Lower leg skin (tissue), 4 donors: ENCODE measurements at regions not wholly inside any gene's neighbourhood (a gene's known extent, or its start where the extent isn't known, plus 50 kb on each side); places are given as distances from the start of the nearest gene placed in this dataset.
"Not testable (repeated sequence)": the region's sequence is repeated elsewhere in the genome, so short reads cannot be mapped to it uniquely, and the experiment has no call there.

Source experiments
- DNase-seq, 2 donors: peaks; one replicate each; pipeline ENCODE4 v3.0.0-alpha.2; 2019; ENCODE audit warnings: low spot score in 2 of 2
- H3K4me3 ChIP-seq: fragments of 200-600 bp; sonication (generic); 2 replicates; pipeline ENCODE4 v1.5.1; 2017; ENCODE audit warnings: mild to moderate bottlenecking, low read depth; ENCODE audit not compliant: poor library complexity, severe bottlenecking
- POLR2A ChIP-seq, 2 donors: fragments of 450-650 bp; IDR thresholded peaks; one replicate each; pipeline ENCODE4 v1.6.1; 2016 to 2017; ENCODE audit warnings: antibody characterized with exemption in 2 of 2, mild to moderate bottlenecking in 1 of 2, moderate library complexity in 1 of 2
- WGBS, 2 donors: methylation state at CpG; one replicate each; pipeline ENCODE4 v1.1.5; 2018; 5-methylcytosine and 5-hydroxymethylcytosine counted together
- intact Hi-C: fragments of 100-400 bp; cut with DNase I; formaldehyde crosslinking; loops from one replicate; pipeline ENCODE4 v1.15.0; 2023; ENCODE audit warnings: low total_unique reads
- TF ChIP-seq, protein P1 (sequence below), 3 donors: fragments of 450-650 bp; IDR thresholded peaks; one replicate each; pipeline ENCODE4 v1.5.1; 2016; ENCODE audit warnings: antibody characterized with exemption in 3 of 3, mild to moderate bottlenecking in 3 of 3, moderate library complexity in 2 of 3

DNA sequence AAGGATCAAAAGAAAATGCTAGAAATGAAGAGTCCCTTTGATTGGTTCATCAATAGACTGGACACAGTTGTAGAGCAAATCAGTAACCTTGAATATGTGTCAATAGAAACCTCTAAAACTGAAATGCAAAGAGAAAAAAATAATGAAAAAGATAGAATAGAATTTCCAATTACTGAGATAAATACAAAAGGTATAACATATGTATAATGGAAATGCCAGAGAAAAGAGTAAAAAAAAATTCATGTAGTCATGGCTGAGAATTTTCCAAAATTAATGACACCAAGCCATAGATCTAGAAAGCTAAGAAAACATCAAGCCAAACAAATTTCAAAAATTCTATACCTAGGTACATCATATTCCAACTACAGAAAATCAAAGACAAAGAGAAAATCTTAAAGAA, 62.0 kb upstream of the HGF start:
- TF ChIP-seq, protein P1, sequence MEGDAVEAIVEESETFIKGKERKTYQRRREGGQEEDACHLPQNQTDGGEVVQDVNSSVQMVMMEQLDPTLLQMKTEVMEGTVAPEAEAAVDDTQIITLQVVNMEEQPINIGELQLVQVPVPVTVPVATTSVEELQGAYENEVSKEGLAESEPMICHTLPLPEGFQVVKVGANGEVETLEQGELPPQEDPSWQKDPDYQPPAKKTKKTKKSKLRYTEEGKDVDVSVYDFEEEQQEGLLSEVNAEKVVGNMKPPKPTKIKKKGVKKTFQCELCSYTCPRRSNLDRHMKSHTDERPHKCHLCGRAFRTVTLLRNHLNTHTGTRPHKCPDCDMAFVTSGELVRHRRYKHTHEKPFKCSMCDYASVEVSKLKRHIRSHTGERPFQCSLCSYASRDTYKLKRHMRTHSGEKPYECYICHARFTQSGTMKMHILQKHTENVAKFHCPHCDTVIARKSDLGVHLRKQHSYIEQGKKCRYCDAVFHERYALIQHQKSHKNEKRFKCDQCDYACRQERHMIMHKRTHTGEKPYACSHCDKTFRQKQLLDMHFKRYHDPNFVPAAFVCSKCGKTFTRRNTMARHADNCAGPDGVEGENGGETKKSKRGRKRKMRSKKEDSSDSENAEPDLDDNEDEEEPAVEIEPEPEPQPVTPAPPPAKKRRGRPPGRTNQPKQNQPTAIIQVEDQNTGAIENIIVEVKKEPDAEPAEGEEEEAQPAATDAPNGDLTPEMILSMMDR (IDR thresholded peaks at IDR 0.05), result no peak
- no peak for TF ChIP-seq POLR2A (IDR thresholded peaks at IDR 0.05)
- DNase-seq, result no peak
- intact Hi-C loops, result no loop called here

DNA sequence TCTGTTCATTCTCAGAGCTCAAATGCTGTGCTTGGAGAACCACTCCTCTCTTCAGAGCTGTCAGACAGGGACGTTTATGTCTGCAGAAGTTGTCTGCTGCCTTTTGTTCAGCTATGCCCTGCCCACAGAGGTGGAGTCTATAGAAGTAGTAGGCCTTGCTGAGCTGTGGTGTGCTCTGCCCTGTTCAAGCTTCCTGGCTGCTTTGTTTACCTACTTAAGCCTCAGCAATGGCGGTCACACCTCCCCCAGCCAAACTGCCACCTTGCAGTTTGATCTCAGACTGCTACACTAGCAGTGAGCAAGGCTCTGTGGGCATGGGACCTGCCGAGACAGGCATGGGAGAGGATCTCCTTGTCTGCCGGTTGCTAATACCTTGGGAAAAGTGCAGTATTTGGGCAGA, 59.7 kb upstream of the HGF start:
- intact Hi-C loops, DNase-seq, H3K4me3 ChIP-seq: not testable (repeated sequence)
- 76 to 95% methylated on average over 4 of the region's 4 CpGs for WGBS, 2 donors

More for the DNA sequence above, 62.0 kb upstream of the HGF start:
- no peak overlapping the region for H3K4me3 ChIP-seq

DNA sequence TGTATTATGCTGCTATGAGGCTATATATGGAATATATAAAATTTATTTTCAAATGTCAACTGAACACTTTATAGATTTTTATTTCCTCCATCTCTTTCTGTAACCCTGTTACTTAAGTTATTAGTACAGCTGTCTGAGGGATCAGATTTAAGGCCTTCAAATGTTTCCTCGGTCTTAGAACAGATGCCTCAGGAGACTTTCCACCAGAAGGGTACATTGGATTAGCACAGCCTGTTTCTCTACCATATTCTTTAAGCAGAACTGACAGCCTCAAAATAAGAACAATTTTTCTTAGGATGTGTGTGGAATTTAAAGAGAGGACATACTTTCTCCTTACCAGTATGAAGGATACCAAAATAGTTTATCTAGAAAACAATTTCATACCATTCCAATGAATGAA, 53.0 kb upstream of the HGF start:
- WGBS, 2 donors, result 39 to 56% methylated on average over 1 of the region's 1 CpG
- DNase-seq, result no peak
- TF ChIP-seq, protein P1 (IDR thresholded peaks at IDR 0.05), result no peak
- TF ChIP-seq POLR2A (IDR thresholded peaks at IDR 0.05), result no peak
- intact Hi-C loops, result no loop called here
- no peak overlapping the region for H3K4me3 ChIP-seq

DNA sequence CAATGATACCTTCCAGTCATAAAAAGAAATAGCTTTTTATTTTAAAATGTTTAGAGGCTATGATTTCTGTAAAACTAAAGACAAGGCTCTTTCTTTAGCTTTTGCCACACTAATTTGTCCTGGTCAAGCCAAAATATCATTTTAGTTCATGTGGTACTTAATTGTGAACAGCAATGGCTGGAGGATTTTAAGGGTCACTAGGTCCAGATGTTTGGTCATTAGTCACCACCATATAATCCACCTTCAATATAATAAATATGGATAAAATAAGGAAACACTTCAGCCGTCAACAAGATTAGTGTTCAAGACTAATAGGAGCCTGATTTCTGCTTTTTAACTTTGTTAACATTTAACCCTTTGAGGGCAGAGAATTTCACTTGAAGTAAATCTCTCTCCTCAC, 50.0 kb upstream of the HGF start:
- no peak overlapping the region for H3K4me3 ChIP-seq
- TF ChIP-seq POLR2A (IDR thresholded peaks at IDR 0.05), result no peak
- TF ChIP-seq, protein P1 (IDR thresholded peaks at IDR 0.05), result no peak
- intact Hi-C loops, result no loop called here
- DNase-seq, result no peak
- 29 to 39% methylated on average over 1 of the region's 1 CpG for WGBS, 2 donors
